HG02885 (cell line): ENCODE measurements at regions not wholly inside any gene's neighbourhood (a gene's known extent, or its start where the extent isn't known, plus 50 kb on each side); places are given as distances from the start of the nearest gene placed in this dataset.
"Not testable (repeated sequence)": the region's sequence is repeated elsewhere in the genome, so short reads cannot be mapped to it uniquely, and the experiment has no call there.

ENCODE experiments used
- ATAC-seq: cut with Tn5 transposase; IDR thresholded peaks from one replicate; pipeline ENCODE4 v1.9.1; 2021; ENCODE audit warnings: mild to moderate bottlenecking; ENCODE audit not compliant: unreplicated experiment, poor library complexity

DNA sequence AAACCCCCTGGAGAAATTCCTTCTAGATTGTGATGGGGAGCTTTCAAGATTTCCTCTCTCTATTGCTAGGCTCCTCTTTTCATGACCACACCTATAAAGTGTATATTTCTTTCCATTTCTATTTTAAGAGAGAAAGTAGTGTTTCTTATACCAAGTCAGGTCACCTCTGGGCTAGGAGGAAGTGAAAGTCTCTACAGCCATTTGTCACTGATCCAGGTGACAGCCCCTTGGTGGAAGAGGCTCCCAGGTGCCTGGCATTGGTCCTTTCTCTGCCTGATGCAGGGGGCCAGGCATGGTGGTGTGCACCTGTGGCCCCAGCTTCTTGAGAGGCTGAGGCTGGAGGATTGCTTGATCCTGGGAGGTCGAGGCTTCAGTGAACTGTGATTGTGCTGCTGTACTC lies 64.7 kb downstream of the DHCR7 start:
- peak; percentile 44 for ATAC-seq

DNA sequence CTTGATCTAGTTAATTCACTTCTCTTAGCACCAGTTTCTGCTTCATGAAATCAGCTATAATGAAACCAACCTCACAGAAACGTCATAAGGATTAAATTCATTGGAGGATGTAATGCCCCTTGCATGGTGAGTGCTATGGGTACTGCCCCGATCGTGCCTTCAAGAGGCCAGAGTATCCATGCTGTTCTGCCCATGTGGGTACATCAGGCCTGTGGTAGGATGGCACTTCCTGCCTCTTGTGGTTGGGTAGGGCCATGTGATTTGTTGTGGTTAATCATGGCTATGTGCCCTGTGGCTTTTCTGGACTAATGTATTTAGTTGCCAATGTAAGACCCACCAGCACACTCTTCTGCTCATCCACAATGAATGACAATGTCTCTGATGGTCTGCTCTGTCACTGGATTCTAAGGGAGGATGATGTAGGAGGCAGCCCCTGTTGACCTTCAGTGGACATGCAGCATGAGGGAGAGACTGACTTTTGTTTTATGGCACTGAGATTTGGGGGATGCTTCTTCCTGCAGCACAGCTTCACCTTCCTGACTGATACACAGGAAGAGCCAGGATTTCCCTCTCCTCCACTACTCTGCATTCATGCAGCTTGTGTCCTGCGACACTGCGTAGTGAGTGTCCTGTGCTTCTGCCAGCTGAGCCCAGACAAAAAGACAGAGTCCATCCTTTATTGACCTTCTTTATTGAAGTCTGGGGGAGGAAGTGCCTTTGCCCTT lies 66.2 kb downstream of the DHCR7 start:
- ATAC-seq: no peak

DNA sequence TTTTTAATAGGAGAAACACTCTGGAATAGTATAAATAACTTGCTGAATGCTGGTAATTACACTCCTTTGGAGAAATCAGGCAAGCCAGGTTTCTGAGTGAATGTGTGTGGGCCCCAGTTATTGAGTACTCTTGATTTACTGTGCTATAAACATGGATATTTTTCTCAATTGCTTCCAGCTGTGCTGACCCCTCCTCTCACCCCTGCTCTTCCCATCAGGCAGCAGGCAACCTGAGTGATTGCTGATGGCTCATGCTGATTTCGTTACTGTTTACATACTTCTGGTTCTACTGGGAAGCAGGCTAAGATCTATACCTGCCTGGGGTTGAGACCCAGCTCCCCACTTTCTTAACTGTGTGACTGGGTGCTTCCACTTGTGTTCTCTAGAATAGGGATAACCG lies 68.5 kb downstream of the DHCR7 start:
- ATAC-seq: no peak

DNA sequence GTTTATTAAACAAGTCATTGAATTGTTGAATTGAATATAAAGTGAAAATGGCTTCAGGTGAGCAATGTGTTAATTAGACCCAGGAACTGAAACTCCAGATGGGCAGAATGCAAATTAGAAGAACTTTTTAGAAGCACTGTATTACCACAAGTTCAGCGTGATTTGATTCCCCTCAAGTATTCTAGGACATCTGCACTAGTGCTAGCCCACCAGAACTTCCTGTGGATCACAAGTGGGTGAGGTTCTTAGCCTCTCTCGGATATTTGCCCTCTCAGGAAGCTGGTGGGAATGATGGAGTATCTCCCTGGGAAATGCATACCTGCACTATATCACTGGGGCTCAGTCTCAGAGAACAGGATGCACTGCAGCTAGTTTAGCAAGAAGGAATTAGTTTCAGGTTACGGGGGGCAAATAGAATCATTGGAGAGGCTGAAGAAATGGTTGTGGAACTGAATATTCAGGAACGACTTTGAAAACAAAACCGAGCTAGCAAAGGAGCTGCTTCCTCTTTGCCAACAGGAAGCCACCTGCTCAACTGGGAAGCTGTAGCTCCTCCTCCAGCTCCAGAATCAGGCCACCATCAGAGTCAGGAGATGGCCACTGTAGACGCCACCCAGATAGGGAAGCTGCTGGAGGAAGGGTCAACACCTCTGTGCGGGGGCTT lies 74.3 kb downstream of the DHCR7 start:
- ATAC-seq: no peak

DNA sequence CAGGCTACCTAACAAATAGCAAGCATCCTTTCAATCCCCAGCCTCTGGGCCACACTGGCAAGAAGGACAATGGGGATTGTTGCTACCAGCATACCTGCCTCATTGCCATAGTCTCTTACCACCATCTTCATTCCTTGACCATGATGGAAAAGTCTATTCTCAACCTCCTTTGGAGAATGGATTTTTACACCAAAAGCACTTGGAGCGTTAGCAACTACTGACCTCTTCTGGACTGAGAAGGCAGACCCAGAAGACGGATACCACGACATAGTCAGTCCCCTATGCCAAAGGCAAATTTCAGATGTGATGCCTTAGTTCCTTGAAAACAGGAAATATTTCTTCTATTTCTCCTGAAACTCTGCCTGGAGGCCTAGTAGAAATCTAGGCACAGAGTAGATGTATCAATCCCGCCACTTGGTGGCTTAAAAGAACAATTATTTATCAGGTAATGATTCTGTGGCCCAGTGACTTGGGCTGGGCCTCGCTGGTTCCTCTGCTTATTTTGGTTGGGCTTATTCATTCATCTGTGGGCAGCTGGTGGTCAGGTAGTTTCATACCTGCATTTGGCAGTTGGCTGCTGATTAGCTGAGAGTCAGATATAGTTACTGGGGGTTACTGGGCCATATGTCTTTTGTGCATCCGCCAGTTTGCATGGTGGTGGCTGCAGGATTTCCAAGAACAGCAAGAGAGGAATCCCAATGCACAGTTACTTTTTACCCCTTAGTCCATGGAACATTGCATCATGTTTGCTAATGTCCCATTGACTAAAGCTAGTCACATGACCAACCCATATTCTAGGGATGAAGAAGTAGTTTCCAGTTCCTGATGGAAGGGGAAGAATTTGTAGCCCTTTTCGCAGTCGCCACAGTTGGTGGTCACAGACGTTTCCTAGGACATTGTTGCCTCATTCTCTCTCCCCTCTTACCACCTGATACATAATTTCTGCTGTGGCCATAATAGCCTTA lies 75.2 kb downstream of the DHCR7 start:
- no peak for ATAC-seq

DNA sequence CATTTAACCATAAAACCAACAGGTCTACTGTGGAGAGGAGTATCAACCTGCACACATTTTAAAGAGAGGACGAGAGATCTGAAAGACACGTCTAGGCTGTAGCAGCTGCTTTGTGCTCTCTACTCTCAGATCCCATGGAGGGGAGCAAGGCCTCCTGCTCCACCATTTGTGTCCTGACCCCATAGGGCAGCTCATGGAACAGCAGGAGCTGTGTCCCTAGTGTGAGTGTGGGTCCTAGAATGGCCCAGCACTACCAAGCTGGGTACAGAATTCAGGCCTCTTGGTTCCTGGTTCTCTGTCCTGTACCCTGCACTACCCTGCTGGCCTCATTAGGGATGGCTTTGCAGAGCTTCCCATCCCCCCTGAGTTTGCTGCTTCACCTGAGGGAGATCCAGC lies 76.5 kb downstream of the DHCR7 start:
- ATAC-seq: no peak

DNA sequence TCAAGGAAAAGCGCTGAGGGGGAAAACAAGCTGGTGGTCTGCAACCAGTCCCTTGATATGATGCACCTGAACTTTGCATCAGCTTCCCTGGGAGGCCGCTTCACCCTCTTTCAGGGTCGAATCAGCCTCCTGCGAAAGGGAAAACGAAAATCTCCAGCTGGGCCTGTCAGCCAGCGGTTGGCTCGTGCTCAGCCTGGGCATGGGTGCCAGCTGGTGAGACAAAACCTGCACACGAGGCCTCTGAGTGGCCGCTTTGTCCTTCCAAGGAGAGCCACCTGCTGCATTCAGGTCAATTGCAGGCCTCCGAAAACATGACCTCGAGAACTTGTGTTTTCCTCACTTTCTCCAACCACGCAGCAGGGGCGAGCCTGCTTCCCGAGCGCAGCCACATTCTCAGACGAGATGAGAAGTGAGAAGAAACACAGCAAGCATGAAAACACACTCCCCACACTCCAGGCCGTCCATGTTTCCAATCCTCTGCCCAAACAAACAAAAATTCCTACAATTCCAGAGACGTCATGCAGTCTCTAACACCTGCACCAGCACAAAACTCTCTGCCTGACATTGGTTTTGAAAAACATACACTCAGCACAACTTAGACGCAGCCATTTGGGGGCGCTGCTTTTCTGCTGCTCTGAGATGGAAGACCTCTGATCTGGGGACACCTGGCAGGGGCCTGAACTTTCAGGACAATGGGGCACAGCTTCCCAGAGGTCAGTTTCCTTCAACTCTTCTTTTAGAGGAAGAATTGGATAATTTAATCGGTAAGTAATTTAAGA lies 77.1 kb downstream of the DHCR7 start:
- no peak for ATAC-seq

DNA sequence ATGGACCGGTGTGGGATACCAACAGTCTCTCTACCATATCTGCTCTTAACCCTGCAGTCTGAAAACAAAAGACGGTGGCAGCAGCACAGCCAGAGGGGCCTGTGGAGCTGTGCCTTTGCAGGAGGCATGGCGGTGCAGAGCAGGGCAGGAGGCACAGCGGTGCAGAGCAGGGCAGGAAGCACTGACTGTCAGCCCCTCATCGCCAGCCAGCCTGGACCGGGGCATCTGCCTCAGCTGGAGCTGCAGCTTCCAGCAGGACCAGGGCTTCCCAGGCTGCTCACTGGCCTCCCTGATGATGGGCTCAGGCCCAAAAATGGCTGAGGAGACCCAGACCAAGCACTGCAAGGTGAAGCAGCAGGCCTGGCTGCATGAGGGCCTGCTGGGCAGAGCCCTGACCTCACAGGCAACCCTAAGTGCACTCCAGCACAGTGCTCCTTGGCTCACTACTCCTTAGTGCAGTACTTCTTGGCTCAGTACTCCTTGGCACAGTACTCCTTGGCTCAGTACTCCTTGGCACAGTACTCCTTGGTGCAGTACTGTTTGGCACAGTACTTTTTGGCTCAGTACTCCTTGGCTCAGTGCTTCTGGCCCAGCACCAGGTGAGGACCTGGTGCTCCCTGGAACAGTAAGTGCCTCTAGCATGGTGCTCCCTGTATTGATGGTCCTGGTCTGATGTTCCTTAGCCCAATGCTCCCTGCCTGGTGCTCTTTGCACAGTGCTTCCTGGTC lies 78.0 kb downstream of the DHCR7 start:
- no peak for ATAC-seq

DNA sequence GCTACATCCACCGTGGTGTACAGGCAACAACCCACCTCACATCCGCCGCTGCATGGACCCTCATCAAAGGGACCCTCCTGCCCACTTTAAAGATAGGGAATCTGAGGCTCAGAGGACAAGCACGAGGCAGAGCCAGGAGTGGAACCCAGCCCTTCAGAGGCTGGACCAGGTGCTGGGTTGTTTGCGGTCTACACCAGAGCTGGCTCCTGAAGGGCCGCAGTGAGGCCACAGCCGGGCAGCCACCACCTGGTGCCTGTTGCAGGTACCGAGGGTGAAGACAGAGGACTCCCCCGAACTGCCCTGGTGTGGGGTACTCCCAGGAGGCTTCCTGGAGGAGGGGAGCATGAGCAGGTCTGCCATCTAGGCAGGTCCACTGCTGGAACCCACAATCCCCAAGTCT lies 78.8 kb downstream of the DHCR7 start:
- no peak for ATAC-seq

DNA sequence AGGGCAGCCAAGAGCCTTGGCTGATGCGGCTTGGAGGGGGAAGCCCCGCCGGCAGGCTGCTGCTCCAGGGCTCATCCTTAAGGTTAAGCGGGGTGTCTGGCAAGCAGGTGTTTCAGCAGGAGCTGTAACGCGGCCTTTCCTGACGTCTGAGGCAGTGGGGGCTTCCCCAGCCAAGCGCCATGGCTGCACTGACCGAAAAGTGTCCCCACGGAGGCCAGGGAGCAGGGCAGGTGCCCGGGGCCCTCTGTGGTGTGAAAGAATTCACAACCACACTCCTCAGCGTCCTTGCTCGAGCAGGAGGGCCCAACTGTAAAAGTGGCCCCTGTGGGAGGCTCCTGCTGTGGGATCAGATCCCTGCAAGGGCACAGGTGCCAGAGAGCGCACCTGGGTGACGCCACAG lies 79.2 kb downstream of the DHCR7 start:
- ATAC-seq: no peak

DNA sequence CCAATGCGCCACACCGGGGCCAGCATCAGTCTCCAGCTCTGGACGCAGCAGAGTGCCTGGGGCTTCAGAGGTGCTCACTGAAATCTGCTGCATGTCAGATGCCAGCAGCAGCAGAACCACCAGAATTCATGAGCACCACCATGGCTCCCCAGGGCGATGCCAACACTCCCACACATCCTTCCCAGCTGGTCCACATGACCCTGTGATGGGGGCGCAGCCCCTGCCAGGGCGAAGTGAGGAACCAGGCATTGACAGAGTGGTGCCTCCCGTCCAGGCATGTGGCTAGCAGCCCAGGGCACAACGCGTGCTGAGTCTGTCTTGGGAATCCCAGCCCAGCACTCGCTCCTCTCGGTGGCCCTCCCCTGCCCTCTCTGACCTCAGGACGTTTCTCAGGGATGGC lies 80.4 kb downstream of the DHCR7 start:
- no peak for ATAC-seq

DNA sequence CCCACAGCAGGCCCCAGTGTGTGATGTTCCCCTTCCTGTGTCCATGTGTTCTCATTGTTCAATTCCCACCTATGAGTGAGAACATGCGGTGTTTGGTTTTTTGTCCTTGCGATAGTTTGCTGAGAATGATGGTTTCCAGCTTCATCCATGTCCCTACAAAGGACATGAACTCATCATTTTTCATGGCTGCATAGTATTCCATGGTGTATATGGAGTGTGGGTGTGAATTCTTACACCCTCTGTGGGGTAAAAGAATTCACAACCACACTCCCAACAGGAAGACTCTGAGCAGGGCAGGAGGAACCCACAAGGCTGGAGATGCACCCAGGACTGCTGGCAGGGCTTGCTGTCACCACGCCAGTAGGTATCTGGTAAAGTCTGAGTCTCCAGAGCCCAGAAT lies 80.9 kb downstream of the DHCR7 start:
- not testable (repeated sequence) for ATAC-seq

DNA sequence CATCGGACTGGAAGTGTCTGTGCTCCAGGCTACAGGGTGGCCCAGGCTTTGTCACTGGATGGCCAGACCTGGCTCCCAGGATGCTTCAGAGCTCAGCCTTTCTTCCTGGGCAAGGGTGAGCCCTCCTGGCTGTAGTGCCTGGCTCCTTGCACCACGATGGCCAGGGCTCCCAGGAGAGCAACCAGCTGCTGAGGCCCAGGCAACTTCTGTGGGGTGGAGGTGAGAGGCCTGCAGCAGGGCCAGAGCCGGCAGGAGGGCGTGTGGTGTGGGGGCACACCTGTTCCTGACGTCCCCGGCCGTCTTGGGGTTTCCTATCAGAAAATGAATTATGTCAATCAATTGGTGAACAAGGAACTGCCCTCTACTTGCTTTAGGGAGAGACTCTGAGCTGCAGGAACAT lies 82.1 kb downstream of the DHCR7 start:
- ATAC-seq: no peak

DNA sequence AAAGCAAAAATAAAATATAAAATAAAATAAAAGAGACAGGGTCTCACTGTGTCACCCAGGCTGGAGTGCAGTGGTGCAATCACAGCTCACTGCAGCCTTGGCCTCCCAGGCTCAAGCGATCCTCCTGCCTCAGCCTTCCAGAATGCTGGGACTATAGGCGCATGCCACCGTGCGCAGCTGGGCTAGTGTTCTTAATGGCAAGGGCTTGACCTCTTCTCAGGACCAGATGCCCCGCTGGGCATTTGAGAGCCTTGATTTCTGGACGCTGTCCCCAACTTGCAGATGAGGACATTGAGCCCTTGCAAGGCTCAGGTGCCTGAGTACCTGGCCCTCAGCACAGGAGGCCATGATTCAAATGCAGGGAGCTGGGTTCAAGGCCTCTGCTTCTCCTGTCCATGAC lies 82.6 kb downstream of the DHCR7 start:
- ATAC-seq: no peak

DNA sequence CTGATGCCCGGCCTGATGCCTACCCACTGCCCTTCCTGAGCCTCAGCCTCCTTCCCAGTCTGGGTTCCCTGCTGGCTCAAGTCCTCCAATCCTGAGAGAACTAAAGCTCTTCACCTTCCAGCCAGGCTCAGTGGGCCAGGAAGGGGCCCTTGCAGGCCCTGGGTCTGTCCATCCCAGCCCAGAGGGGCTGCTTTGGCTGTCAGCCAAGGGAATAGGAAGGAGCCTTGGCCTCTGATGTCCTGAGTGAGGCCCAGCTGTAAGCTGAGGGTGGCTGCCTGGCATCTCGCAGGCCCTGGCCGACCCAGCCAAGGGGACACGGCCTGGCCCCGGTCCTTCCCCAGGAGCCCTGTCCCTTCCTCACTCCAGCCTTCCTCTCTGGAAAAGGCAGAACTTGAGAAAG lies 83.4 kb downstream of the DHCR7 start:
- no peak for ATAC-seq

DNA sequence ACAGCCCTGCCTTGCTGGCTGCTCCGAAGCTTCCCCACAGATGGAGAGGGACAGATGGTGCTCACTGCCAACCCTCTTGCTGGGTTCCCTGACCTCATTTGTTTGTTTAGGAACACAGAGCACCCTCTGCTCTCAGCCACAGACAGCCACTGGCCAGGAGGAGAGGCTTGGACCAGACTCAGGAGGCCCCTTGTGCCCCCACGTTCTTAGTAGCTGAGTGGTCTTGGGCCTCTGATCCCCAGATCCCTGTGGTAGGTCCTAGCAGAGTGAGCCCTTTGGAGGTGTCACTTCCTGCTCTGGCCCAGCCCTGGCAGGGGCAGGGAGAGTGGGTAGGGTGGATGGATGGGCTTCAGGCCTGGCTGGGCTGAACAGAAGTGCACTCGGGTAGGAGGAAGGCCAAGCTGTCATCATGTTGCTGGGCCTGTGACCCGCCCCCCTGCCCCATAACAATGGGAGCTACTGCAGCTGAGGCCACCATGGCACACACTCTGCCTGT lies 84.0 kb downstream of the DHCR7 start:
- ATAC-seq: no peak

DNA sequence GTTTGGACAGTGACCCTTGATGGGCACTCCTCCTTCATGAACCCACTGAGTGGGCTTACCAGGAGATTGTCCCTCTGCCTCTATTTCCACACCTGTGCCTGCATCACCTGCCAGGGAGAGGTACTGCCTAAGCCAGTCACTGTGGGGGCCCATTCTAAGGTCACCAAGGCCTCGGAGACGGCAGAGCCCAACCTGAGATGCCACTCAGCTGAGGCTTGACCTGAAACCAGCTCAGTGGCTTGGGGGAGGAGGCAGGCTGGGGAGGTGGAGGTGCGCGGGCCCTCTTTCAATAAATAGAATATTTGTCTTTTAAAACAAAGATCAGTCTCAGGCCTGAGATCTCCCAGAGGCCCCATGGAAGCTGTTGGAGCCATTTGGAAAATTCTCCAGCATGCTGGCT lies 84.5 kb downstream of the DHCR7 start:
- no peak for ATAC-seq

DNA sequence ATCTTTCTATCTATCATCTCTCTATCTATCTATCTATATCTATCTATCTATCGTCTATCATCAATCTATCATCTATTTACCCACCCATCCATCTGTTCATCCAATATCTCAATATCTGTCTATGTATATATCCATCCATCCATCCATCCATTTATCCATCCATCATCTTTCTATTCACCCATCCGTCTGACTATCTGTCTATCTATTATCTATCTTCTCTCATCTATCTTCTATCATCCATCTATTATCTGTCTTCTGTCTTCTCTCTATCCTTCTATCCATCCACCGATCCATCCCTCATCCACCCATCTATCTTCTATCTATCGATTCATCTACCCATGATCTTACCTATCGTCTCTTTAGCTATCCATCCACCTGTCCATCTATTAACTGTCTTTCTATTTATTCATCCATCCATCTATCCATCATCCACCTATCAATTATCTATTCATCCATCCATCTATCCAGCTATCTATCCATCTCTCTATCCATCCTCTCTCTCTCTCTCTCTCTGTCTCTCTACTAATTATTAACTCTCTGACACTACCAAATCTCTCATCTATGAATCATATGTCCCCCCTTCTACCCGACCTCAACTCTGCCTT lies 89.1 kb downstream of the DHCR7 start:
- no peak for ATAC-seq

DNA sequence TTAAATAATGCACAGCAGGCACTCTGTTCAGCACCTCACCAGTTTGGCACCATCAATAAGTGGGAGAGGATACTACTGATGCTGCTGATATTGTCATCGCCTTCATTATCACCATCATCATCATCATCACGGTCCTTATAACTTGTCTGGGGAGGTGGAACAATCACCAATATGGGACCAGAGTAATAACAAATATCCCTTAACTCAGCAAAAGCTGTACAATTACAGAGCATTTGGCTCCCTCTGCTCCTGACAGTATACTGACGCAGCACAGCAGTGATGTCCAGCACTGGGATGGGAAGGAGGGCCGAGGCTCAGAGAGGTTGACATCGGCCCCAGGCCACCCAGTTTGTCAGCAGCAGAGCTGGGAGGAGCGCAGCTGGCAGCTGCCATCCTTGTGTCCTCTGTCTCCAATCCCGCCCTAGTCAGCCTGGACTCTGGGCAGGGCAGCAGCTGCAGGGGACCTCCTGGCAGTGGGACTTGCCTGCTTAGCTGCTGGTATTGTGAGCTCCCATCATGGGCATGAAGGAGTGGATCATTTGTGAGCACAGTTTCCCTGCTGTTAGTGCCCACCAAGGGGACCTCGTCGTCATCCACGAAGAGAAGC lies 90.0 kb downstream of the DHCR7 start:
- no peak for ATAC-seq
